Stimulated activated effector memory CD8-positive, alpha-beta T cell treated with anti-CD3 and anti-CD28 coated beads, Interleukin-12 subunit alpha, Interleukin-12 subunit beta, amount 100 ng/mL, for 72 hours (primary cell): ENCODE measurements at regions not wholly inside any gene's neighbourhood (a gene's known extent, or its start where the extent isn't known, plus 50 kb on each side); places are given as distances from the start of the nearest gene placed in this dataset.
"Not testable (repeated sequence)": the region's sequence is repeated elsewhere in the genome, so short reads cannot be mapped to it uniquely, and the experiment has no call there.

Experiments used
- ATAC-seq: fragments of 150-1000 bp; cut with Tn5 transposase; 2 replicates; pipeline ENCODE4 v1.10.0; 2021
- DNase-seq, 2 donors: peaks; one replicate each; pipeline ENCODE4 v3.0.0; 2021 to 2022; ENCODE audit warnings: low spot score in 2 of 2
- H3K27ac Mint-ChIP-seq: one replicate; pipeline ENCODE4 v1.8.0; 2022; ENCODE audit warnings: mild to moderate bottlenecking, mixed read lengths
- H3K36me3 Mint-ChIP-seq: one replicate; pipeline ENCODE4 v1.8.0; 2022; ENCODE audit warnings: mild to moderate bottlenecking, mixed read lengths
- H3K4me1 Mint-ChIP-seq: one replicate; pipeline ENCODE4 v1.8.0; 2022; ENCODE audit warnings: mixed read lengths
- H3K4me3 Mint-ChIP-seq: one replicate; pipeline ENCODE4 v1.8.0; 2022; ENCODE audit warnings: mild to moderate bottlenecking, mixed read lengths
- H3K9me3 Mint-ChIP-seq: one replicate; pipeline ENCODE4 v1.8.0; 2022; ENCODE audit warnings: mixed read lengths

DNA sequence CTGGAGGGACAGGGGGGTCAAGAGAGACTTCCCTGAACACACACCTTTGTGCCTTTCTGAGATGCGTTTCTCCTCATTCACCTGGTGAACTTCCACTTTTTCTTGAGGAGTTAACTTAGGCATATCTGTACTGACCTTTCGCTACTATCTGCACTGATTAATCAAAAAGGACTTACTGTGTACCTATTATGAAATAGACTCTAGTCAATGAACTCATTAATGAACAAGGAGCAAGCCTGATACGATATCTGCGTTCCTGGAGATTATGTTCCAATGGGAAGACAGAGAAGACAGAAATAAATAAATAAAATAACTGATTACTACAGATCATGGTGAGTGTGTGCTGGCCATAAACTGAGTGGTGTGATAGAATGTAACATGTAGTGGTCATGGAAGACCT, 157.2 kb upstream of the TBL1XR1 start:
- Mint-ChIP-seq H3K4me3 (no peak overlapping the region), H3K36me3 (peaks cover 10% of the 10 kb centered on the region), H3K9me3 (no peaks in the 10 kb centered on the region), H3K4me1 (peaks cover 35% of the 10 kb centered on the region), H3K27ac (no peak overlapping the region)
- ATAC-seq (no peak), DNase-seq (no peak)

DNA sequence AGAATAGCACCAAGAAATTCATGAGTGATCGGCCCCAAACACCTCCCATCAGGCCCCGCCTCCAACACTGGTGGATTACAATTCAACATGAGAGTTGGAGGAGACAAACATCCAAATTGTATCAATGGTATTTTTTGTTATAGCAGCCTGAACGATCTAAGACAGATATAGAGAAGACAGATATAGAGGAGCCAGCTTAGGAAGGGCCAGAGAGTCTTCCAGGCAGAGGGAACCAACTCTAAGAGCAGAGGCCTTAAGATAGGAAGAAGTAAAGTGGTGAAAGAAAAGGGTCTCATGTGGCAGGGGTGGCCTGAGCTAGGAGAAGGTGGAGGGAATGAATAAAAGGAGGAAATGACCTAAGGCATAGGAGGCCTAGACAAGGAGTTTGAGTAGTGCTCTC, 158.8 kb upstream of the TBL1XR1 start:
- no peak for ATAC-seq
- H3K9me3 Mint-ChIP-seq = no peaks in the 10 kb centered on the region
- DNase-seq = no peak
- no peak overlapping the region for H3K27ac Mint-ChIP-seq
- peaks cover 52% of the 10 kb centered on the region for H3K4me1 Mint-ChIP-seq
- peaks cover 21% of the 10 kb centered on the region for H3K36me3 Mint-ChIP-seq
- H3K4me3 Mint-ChIP-seq = no peak overlapping the region

DNA sequence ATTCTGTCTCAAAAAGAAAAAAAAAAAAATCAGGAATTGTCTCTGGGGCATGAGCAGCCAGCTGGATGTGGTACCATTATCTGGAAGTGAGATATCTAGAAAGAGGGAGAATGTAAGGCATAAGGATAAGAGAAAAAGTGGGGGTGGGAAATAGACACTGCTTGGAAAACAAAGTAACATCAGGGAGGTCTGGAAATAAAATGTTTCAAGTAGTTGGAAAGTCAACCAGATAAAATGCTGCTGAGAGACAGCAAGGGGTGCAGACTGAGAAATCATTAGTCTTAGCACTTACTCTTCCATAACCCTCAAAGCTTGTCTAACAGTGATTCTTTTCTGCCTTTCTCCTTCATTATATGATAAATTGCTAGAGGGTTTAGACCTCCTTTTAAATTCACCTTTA, 159.7 kb upstream of the TBL1XR1 start:
- Mint-ChIP-seq H3K27ac (no peak overlapping the region), H3K36me3 (peaks cover 21% of the 10 kb centered on the region), H3K9me3 (no peaks in the 10 kb centered on the region), H3K4me3 (no peak overlapping the region), H3K4me1 (peaks cover 59% of the 10 kb centered on the region)
- ATAC-seq (no peak), DNase-seq (no peak)

DNA sequence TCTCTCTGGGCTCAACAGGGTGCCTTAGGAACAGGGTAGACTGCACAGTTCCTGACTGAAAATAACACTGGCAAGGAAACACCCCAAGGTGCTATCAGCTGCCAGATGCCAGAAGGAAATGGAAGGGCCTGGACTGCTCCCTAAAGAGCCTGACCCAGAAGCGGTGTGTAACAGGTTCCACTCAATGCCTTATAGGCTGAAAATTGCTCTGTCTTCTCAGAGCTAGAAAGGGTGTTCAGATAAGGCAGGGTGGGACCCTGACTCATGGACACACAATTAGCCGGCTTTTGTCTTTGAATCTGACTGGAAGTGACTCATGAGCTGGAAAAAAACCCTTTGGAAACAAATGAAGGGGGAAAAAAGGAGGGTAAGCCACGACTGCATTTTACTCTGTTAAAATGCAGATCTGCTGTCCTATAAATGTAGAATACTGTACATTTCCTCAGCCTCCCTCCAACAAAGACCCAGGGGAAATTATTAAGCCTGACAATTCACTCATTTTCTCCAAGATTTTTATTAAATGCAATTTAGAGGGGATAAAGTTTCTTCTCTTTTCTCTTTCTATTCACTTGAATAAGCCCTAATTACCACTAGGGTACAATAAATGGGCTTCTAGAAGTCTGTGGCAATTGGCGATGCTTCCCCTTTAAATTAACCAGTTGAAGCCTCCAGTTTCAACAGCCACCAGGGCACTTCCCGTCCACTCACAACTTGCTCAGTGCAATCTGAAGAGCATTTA, 160.2 kb upstream of the TBL1XR1 start:
- H3K9me3 Mint-ChIP-seq = no peaks in the 10 kb centered on the region
- H3K4me3 Mint-ChIP-seq = peak overlapping the region; percentile 68
- peaks cover 21% of the 10 kb centered on the region for H3K36me3 Mint-ChIP-seq
- peaks cover 59% of the 10 kb centered on the region for H3K4me1 Mint-ChIP-seq
- ATAC-seq (no peak), DNase-seq (no peak)
- peak overlapping the region; percentile 95 for H3K27ac Mint-ChIP-seq

DNA sequence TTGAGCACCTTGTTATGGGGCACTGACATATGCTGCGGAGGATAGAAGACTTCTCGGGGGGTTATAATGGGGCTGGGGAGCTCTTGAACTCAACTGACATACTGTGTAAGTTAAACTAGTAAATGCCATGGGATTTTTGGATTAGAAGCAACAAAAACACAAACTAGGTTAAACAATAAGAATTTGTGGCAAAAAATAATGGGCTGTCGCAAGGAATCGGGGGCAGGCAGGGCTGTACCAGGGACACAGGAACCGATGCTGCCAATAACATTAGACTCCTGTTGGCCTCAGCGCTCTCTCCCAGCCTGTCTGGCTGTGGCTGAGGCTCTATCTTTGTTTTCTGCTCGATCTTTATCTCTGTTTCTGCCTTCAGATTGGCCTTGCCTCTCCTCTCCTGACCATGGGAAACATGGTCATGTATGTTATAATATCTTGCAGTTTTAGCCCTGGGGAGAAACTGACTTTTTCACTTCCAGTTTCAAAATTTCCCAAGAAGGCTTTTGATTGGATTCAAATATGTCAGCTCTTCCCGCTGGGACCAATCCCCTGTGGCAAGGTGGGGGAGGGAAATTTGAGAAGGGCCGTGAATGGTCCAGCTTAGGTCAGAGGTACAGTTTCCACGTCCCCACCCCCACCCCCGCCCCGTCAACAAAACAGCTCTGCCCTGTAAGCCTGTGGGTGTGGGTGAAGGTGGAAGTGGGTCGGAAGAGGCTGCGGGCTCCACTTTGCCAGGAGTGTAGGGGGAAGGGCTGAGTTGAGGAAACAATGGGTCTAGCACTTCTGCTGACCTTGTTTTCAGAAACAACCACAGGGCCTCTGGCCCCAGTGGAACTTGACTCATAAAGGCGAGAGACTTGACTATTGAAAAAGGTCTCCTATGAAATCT, 161.1 kb upstream of the TBL1XR1 start:
- no peaks in the 10 kb centered on the region for H3K9me3 Mint-ChIP-seq
- H3K27ac Mint-ChIP-seq = peak overlapping the region; percentile 95
- peaks cover 21% of the 10 kb centered on the region for H3K36me3 Mint-ChIP-seq
- H3K4me3 Mint-ChIP-seq = peak overlapping the region; percentile 68
- ATAC-seq (peak; percentile 80), DNase-seq (peak in 1 of 2 donors; percentile 32)
- peaks cover 59% of the 10 kb centered on the region for H3K4me1 Mint-ChIP-seq

DNA sequence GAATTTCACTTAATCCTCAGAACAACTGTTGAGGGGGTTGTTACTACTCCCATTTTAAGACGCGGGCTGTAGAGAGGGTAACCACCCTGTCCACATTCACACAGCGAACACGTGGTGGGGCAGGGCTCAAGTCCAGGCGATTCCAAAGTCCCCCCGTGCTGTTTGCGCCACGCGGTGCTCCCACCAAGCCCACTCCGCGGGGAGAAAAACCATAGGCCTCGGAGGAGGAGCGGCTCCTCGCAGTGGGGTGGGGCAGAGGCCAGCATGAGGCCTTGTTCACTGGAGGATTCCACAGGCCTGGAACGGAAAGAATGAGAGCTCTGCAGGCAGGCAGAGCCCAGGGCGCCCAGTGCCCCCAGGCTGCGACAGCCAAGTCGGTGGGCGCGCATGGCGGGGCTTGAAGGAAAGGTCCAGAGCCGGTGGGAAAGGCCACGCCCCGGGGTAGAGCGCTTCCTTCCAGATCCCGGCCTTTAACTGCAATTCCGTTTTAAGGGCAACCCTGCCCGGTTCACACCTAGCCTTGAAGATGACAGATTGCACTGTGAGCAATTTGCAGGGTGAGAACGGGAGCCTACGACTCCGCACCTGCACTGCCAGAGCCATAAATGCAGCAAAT, 161.8 kb upstream of the TBL1XR1 start:
- Mint-ChIP-seq H3K36me3 (peaks cover 21% of the 10 kb centered on the region), H3K9me3 (no peaks in the 10 kb centered on the region), H3K27ac (peak overlapping the region; percentile 95), H3K4me3 (peak overlapping the region; percentile 68), H3K4me1 (peaks cover 59% of the 10 kb centered on the region)
- DNase-seq (peak; percentile 40 to 81), ATAC-seq (peak; percentile 69)

DNA sequence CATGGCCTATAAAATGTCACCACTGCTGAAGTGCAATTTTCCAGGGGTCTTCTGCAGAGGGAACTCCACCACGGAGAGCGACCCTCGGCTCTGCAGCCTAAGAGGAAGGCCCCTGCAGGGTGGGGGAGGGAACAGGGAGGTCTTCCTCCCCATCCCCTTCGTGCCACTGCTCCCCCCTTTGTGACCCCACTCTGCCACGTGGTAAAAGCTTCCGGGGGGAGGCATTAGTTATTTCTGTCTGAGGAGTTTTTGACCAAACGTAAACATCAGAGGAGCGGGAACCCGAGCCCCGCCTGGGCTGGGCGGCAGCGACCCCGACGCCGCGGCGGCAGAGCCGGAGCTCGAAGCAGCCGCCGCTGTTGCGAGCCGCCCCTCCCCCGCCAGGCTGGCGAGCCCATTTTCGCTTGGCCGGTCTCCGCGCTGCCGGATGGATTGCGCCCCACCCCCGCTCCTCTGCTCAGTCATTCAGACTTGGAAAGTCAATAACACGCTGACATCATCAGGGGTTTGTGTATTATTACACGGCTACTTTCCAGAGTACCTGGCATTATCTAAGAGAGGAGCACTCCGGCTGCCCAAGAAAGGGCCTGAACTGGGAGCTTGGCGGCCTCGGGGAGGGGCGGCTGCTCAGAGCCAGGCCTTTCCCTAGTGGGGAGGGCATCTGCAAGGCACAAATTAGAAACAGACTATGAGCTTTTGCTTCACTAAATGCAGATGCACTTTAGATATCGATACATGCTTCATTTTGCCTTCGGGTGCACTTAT, 162.5 kb upstream of the TBL1XR1 start:
- Mint-ChIP-seq H3K4me3 (peak overlapping the region; percentile 68), H3K36me3 (peaks cover 21% of the 10 kb centered on the region), H3K27ac (peak overlapping the region; percentile 95), H3K4me1 (peaks cover 59% of the 10 kb centered on the region), H3K9me3 (no peaks in the 10 kb centered on the region)
- ATAC-seq (peak; percentile 86), DNase-seq (peak; percentile 92 to 97)

DNA sequence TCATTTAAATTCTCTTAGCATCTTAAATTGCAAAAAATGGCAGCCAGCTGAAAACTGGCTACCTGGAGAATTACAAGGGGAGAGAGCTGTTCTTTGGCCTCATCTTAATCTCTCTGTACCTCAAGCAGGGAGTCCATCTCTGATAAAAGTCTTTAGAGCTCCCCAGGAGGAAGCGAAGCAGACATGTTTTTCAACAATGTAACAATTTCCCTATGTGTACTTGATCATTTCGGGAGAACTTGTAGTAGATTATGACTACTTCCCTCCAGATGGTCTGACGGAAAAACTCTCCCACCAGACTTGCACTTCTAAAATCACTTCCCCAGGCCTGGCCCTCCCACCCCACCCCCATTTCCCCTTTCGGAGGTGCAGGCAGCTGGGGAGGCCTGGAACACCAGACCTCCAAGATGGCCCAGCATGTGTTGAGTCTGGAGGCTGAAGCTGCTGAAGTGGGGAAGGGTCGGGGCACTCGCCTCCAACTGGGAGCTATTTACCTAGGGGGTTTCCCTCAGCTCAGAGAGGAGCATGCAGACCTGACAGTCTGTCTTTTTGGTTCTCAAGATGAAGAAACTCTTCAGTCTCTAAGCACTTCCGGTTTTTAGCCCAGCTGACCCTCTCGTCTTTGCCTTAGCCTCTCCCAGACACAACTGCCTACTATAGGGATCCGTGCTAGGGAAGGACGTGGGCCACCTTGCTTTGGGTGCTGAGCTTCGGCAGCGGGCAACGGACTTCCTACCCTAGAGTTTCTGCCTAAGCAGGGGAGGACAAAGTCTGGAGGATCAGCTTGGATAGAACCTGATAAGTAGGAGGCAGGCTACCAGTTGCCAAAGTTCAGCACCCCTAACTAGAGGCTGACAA, 164.0 kb upstream of the TBL1XR1 start:
- Mint-ChIP-seq H3K9me3 (no peaks in the 10 kb centered on the region), H3K27ac (peak overlapping the region; percentile 95), H3K36me3 (peaks cover 21% of the 10 kb centered on the region), H3K4me3 (peak overlapping the region; percentile 68), H3K4me1 (peaks cover 55% of the 10 kb centered on the region)
- ATAC-seq = no peak
- DNase-seq = no peak

DNA sequence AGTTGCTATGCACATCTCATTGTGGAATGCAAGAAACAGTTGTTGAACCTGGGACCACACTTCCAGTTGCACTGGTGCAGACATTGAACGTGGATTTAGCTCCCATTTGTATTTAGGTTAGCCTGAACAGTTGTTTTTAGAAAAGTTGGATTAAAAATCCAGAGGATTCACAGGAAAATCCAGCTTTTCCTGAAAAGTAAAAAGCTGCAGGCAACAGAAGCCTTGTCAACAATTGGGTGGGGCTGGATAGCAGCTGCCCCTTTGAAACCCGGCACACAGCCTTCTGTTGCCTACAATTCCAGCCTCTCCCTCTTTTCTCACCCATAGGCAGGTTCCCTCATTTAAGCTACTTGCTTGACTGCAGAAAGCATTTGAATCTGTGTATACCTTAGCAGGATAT, 165.3 kb upstream of the TBL1XR1 start:
- ATAC-seq (no peak), DNase-seq (no peak)
- H3K27ac Mint-ChIP-seq = no peak overlapping the region
- no peak overlapping the region for H3K4me3 Mint-ChIP-seq
- H3K4me1 Mint-ChIP-seq = peaks cover 41% of the 10 kb centered on the region
- no peaks in the 10 kb centered on the region for H3K9me3 Mint-ChIP-seq
- peaks cover 21% of the 10 kb centered on the region for H3K36me3 Mint-ChIP-seq

DNA sequence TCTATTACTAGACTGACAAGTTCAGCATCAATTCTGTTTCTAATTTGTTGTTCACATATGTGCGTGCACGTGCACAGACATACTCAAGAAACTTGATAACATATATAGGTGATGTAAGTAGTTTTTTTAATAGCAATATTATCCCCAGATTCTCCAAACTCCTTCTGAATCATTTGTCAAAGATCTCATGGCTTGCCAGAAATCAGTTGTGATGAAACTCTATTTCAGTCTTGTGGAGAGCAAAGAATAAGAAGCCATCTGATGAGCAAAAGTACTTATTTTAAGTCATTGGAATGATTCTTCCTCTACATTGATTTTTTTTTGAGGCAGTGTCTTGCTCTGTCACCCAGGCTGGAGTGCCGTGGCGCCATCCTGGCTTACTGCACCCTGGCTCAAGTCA, 167.0 kb upstream of the TBL1XR1 start:
- Mint-ChIP-seq H3K9me3 (no peaks in the 10 kb centered on the region), H3K4me1 (peaks cover 26% of the 10 kb centered on the region), H3K4me3 (no peak overlapping the region), H3K36me3 (peaks cover 13% of the 10 kb centered on the region), H3K27ac (no peak overlapping the region)
- no peak for ATAC-seq
- DNase-seq = no peak

DNA sequence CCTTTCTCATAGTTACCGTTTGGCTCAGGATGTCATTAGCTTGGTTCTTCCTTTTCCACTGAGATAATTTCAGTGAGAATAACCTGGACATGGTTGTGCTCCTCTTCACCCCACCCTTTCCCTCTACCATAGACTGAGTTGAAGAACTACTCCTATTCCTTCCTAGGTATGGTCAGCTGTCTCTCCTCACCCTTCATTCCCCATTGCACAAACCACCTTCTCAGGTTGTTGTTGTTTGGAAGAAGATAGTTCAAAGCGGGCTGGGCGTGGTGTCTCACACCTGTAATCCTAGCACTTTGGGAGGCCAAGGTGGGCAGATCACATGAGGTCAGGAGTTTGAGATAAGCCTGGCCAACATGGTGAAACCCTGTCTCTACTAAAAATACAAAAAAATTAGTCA, 168.0 kb upstream of the TBL1XR1 start:
- H3K27ac Mint-ChIP-seq, H3K4me3 Mint-ChIP-seq, H3K36me3 Mint-ChIP-seq, ATAC-seq, DNase-seq, H3K9me3 Mint-ChIP-seq: not testable (repeated sequence)
- peaks cover 16% of the 10 kb centered on the region for H3K4me1 Mint-ChIP-seq

DNA sequence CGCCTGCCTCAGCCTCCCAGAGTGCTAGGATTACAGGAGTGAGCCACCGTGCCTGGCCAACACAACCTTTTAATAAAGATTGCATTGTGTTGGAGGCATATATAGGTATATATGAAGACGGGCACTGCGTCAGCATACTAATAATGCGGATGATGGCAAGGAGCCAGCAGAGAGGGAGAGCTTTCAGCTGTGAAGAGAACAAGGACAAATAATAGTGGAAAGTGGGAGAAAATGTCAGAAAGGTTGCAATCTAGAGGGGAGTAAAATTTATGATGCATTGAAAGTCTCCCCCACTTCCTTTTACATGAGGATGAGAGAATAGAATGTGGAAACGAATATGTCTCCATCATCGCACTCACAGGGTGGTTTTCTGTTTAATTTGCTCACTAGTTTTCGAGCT, 170.5 kb upstream of the TBL1XR1 start:
- H3K36me3 Mint-ChIP-seq = no peaks in the 10 kb centered on the region
- H3K9me3 Mint-ChIP-seq = no peaks in the 10 kb centered on the region
- ATAC-seq (no peak), DNase-seq (no peak)
- no peak overlapping the region for H3K27ac Mint-ChIP-seq
- H3K4me3 Mint-ChIP-seq = no peak overlapping the region
- no peaks in the 10 kb centered on the region for H3K4me1 Mint-ChIP-seq

DNA sequence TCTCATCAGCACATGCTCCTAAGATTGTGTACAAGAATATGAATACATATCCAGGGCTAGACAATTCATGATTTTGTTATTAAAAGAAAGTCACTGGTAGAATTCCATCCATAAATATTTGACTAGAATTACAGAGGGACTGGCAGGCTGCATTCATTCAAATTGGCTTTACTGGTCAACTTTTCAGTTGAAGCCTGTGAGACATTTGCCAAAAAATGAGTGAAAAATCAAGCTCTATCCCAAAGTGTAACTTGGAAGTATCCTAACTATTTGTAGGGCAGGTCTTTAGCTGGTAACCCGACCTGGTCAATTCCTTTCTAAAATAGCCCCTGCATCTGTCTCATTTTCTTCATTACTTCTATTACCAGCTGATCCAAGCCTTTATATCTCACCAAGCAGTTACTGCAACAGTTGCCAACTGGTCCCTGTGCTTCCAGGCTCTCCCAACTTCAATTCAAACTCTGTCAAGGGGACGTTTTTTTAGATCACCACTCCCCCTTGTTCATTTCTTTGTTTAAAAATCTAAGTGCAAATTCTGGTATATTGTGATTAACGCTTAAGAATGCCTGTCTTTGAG, 173.1 kb upstream of the TBL1XR1 start:
- Mint-ChIP-seq H3K36me3 (no peaks in the 10 kb centered on the region), H3K4me1 (no peaks in the 10 kb centered on the region), H3K27ac (no peak overlapping the region), H3K4me3 (no peak overlapping the region), H3K9me3 (no peaks in the 10 kb centered on the region)
- no peak for DNase-seq
- no peak for ATAC-seq

DNA sequence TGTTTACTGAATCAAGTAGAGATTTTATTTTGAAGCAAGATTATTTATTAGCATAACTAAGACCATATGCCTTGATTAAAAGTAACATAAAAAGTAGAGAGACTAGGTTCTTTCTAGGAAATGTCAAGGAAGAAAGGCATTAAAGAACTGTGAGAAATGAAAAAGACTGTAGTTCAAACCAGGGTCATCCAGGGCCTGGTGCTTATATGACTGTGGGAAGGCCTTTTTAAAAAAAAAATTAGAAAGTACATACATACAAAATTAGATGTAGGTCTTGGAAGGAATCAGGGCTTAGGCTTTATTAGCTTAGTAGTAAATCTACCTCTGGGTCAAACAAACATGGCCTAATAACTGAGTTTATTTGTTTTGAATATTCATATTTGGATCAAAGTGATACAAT, 173.9 kb upstream of the TBL1XR1 start:
- no peaks in the 10 kb centered on the region for H3K4me1 Mint-ChIP-seq
- no peak for DNase-seq
- H3K27ac Mint-ChIP-seq = no peak overlapping the region
- H3K36me3 Mint-ChIP-seq = no peaks in the 10 kb centered on the region
- ATAC-seq = no peak
- no peaks in the 10 kb centered on the region for H3K9me3 Mint-ChIP-seq
- no peak overlapping the region for H3K4me3 Mint-ChIP-seq
